ENCODE measurements at regions not wholly inside any gene's neighbourhood (a gene's known extent, or its start where the extent isn't known, plus 50 kb on each side); places are given as distances from the start of the nearest gene placed in this dataset.

DNA sequence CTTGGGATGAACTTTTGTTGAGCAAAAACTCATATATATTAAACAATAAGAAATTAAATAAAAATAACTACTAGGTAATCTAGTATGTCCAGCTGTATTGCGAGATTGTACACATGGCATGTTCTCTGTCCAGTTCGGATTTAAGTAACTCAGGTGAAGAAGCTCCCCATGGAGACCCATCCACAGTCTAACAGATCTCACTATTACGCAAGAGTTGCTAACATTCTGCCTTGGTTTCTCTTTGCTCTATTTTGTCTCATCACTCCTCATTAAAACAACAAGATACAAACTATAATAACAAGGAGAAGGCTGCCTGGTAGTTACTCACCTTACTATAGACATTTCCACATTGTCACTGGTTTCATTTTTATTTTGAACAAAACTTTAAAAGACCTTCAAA lies 1372.3 kb upstream of the CELF2 start:
- TF ChIP-seq, protein P1, sequence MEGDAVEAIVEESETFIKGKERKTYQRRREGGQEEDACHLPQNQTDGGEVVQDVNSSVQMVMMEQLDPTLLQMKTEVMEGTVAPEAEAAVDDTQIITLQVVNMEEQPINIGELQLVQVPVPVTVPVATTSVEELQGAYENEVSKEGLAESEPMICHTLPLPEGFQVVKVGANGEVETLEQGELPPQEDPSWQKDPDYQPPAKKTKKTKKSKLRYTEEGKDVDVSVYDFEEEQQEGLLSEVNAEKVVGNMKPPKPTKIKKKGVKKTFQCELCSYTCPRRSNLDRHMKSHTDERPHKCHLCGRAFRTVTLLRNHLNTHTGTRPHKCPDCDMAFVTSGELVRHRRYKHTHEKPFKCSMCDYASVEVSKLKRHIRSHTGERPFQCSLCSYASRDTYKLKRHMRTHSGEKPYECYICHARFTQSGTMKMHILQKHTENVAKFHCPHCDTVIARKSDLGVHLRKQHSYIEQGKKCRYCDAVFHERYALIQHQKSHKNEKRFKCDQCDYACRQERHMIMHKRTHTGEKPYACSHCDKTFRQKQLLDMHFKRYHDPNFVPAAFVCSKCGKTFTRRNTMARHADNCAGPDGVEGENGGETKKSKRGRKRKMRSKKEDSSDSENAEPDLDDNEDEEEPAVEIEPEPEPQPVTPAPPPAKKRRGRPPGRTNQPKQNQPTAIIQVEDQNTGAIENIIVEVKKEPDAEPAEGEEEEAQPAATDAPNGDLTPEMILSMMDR (IDR thresholded peaks at IDR 0.05), result no peak
- peaks cover 3% of the 10 kb centered on the region for H3K27me3 Mint-ChIP-seq
- Histone ChIP-seq H3K27ac (ENCODE audit: low read depth in 1 of 2, low read length in 2 of 2) (no peak overlapping the region), H3K9me3 (ENCODE audit: control insufficient read depth in 1 of 2, insufficient read depth in 1 of 2, low read length in 2 of 2) (no peaks in the 10 kb centered on the region), H3K4me3 (ENCODE audit: low read length) (no peak overlapping the region), H3K36me3 (ENCODE audit: insufficient read depth, low read length) (no peaks in the 10 kb centered on the region), H3K4me1 (ENCODE audit: insufficient read depth, low read length) (no peaks in the 10 kb centered on the region), H3K27me3 (ENCODE audit: control insufficient read depth in 1 of 2, insufficient read depth in 2 of 2, low read length in 2 of 2) (no peaks in the 10 kb centered on the region)
- no peaks in the 10 kb centered on the region for H3K9me3 Mint-ChIP-seq
- ATAC-seq (ENCODE audit: poor library complexity) (no peak), DNase-seq (no peak)
- H3K27ac Mint-ChIP-seq, result no peak overlapping the region
- ChIA-PET CTCF (no interaction called here), POLR2A (no interaction called here)
- H3K4me3 Mint-ChIP-seq, result no peak overlapping the region
- H3K36me3 Mint-ChIP-seq (ENCODE audit: low read depth), result no peaks in the 10 kb centered on the region
- intact Hi-C loops (cut with DNase I, micrococcal nuclease), result no loop called here
- H3K4me1 Mint-ChIP-seq (ENCODE audit: low read depth), result no peaks in the 10 kb centered on the region

DNA sequence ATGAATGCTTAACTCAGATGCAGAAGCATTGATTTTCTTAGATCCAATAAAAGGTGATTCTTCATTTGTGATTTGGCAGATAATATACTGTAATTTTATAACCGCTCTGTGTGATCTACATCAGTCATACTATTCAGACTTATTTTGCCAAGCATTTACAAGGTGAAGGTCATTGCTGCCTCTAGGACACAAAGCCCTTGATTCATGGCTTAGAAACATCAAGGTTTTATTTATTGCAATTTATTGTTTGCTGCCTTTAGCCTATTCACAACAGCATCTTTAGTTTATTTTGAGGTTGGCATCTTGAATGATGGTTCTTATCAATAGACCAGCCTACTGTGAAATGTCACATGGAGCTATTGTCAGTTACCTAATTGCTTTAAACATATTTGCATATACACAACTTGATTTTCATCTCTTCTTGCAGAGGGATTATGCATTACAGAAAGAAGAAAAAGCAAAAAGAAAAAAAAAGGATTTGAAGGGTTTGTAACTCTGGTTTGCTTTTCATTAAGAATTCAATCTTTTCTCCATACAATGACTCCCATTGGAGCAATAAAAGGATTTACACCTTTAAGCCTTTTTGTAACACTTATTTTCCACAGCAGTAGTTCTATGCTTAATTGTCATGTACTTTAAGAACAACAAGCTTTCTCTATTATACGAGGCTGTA lies 1371.6 kb upstream of the CELF2 start:
- Histone ChIP-seq H3K9me3 (ENCODE audit: control insufficient read depth in 1 of 2, insufficient read depth in 1 of 2, low read length in 2 of 2) (no peaks in the 10 kb centered on the region), H3K36me3 (ENCODE audit: insufficient read depth, low read length) (no peaks in the 10 kb centered on the region), H3K27me3 (ENCODE audit: control insufficient read depth in 1 of 2, insufficient read depth in 2 of 2, low read length in 2 of 2) (no peaks in the 10 kb centered on the region), H3K4me3 (ENCODE audit: low read length) (no peak overlapping the region), H3K27ac (ENCODE audit: low read depth in 1 of 2, low read length in 2 of 2) (no peak overlapping the region), H3K4me1 (ENCODE audit: insufficient read depth, low read length) (no peaks in the 10 kb centered on the region)
- DNase-seq, result no peak
- POLR2A ChIA-PET, result no interaction called here
- intact Hi-C loops (cut with DNase I, micrococcal nuclease), result no loop called here
- Mint-ChIP-seq H3K4me1 (ENCODE audit: low read depth) (no peaks in the 10 kb centered on the region), H3K27me3 (peaks cover 3% of the 10 kb centered on the region), H3K36me3 (ENCODE audit: low read depth) (no peaks in the 10 kb centered on the region), H3K27ac (no peak overlapping the region), H3K4me3 (no peak overlapping the region), H3K9me3 (no peaks in the 10 kb centered on the region)
- ATAC-seq (ENCODE audit: poor library complexity), result no peak
- CTCF ChIA-PET, result no interaction called here
- TF ChIP-seq, protein P1 (IDR thresholded peaks at IDR 0.05), result no peak

DNA sequence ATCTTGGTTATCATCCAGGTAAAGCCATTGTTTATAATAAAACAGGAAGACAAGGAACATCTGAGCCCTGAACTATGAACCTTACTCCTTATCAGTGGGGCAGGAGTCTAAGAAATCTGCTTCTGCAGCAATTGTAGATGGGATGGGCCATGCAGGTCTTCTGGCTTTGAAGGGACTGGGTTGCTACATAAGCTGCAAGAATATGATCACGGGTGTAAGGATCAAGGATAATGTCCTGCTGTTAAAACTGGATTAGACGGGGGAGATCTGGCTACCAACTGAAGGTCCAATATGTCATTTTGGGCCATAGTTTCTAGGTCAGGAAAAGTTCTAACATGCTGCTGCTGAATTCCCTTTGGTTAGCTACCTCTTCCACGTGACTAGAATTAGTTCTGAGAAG lies 1363.4 kb upstream of the CELF2 start:
- POLR2A ChIA-PET, result no interaction called here
- CTCF ChIA-PET, result no interaction called here
- ATAC-seq (ENCODE audit: poor library complexity), result no peak
- Histone ChIP-seq H3K27me3 (ENCODE audit: control insufficient read depth in 1 of 2, insufficient read depth in 2 of 2, low read length in 2 of 2) (no peaks in the 10 kb centered on the region), H3K36me3 (ENCODE audit: insufficient read depth, low read length) (no peaks in the 10 kb centered on the region), H3K27ac (ENCODE audit: low read depth in 1 of 2, low read length in 2 of 2) (no peak overlapping the region), H3K4me1 (ENCODE audit: insufficient read depth, low read length) (no peaks in the 10 kb centered on the region), H3K4me3 (ENCODE audit: low read length) (no peak overlapping the region), H3K9me3 (ENCODE audit: control insufficient read depth in 1 of 2, insufficient read depth in 1 of 2, low read length in 2 of 2) (peaks cover 0 to 3% of the 10 kb centered on the region in 2 experiments)
- Mint-ChIP-seq H3K9me3 (peaks cover 2% of the 10 kb centered on the region), H3K4me3 (no peak overlapping the region), H3K4me1 (ENCODE audit: low read depth) (no peaks in the 10 kb centered on the region), H3K36me3 (ENCODE audit: low read depth) (no peaks in the 10 kb centered on the region), H3K27me3 (peaks cover 5% of the 10 kb centered on the region), H3K27ac (no peak overlapping the region)
- no peak for DNase-seq
- TF ChIP-seq, protein P1 (IDR thresholded peaks at IDR 0.05), result no peak
- intact Hi-C loops (cut with DNase I, micrococcal nuclease), result no loop called here

Measured in CD4-positive, alpha-beta T cell (primary cell).